H1 (cell line): ENCODE measurements at regions not wholly inside any gene's neighbourhood (a gene's known extent, or its start where the extent isn't known, plus 50 kb on each side); places are given as distances from the start of the nearest gene placed in this dataset.

Experiments used
- CTCF ChIP-seq, 3 experiments: IDR thresholded peaks; 1 replicate in 2 of 3; 2 replicates in 1 of 3; pipeline versions ENCODE4 v1.5.1 to v1.6.1; 2011; ENCODE audit warnings: low read length in 3 of 3, mild to moderate bottlenecking in 3 of 3, inconsistent platforms in 2 of 3, low read depth in 1 of 3, moderate library complexity in 1 of 3; ENCODE audit not compliant: insufficient read depth in 1 of 3; ENCODE audit errors: control extremely low read depth in 1 of 3
- JUND ChIP-seq: IDR thresholded peaks from 2 replicates; pipeline ENCODE4 v1.6.1; 2011; ENCODE audit warnings: mild to moderate bottlenecking, improper control_type of control experiment, low read length
- POLR2A ChIP-seq, 2 experiments: IDR thresholded peaks; 1 replicate in 1 of 2; 2 replicates in 1 of 2; pipeline ENCODE4 v1.6.1; 2011; ENCODE audit warnings: low read depth in 2 of 2, low read length in 2 of 2, mild to moderate bottlenecking in 2 of 2; ENCODE audit errors: control extremely low read depth in 1 of 2
- POU5F1 ChIP-seq: IDR thresholded peaks from 2 replicates; pipeline ENCODE4 v1.6.1; 2011; ENCODE audit warnings: low read depth, mild to moderate bottlenecking, low read length, moderate library complexity
- RBBP5 ChIP-seq: IDR thresholded peaks from 2 replicates; pipeline ENCODE4 v1.7.1; 2012; ENCODE audit warnings: low read depth, mild to moderate bottlenecking, inconsistent platforms, low read length, moderate library complexity, borderline replicate concordance
- ZNF274 ChIP-seq: IDR thresholded peaks from 2 replicates; pipeline ENCODE4 v1.7.0; 2012; ENCODE audit warnings: low read length, borderline replicate concordance; ENCODE audit errors: extremely low read depth

GRCh38 chr12:58443981-58444371 lies 476.3 kb downstream of the LRIG3 start:
- TF ChIP-seq CTCF (IDR thresholded peaks at IDR 0.05; ENCODE audit: control extremely low read depth in 1 of 3, insufficient read depth in 1 of 3, low read depth in 1 of 3, low read length in 3 of 3) (no peak), JUND (no peak), POU5F1 (no peak), ZNF274 (no peak), RBBP5 (no peak), POLR2A (IDR thresholded peaks at IDR 0.05; ENCODE audit: control extremely low read depth in 1 of 2, low read depth in 2 of 2, low read length in 2 of 2) (no peak)
